GM11168 (cell line): ENCODE measurements at regions not wholly inside any gene's neighbourhood (a gene's known extent, or its start where the extent isn't known, plus 50 kb on each side); places are given as distances from the start of the nearest gene placed in this dataset.

Experiments used
- in situ Hi-C: fragments of 300-500 bp; cut with MboI; formaldehyde crosslinking; loops from one replicate; pipeline ENCODE4 v1.12.0; 2022; ENCODE audit warnings: low sequenced_read_pairs; ENCODE audit not compliant: unreplicated experiment

DNA sequence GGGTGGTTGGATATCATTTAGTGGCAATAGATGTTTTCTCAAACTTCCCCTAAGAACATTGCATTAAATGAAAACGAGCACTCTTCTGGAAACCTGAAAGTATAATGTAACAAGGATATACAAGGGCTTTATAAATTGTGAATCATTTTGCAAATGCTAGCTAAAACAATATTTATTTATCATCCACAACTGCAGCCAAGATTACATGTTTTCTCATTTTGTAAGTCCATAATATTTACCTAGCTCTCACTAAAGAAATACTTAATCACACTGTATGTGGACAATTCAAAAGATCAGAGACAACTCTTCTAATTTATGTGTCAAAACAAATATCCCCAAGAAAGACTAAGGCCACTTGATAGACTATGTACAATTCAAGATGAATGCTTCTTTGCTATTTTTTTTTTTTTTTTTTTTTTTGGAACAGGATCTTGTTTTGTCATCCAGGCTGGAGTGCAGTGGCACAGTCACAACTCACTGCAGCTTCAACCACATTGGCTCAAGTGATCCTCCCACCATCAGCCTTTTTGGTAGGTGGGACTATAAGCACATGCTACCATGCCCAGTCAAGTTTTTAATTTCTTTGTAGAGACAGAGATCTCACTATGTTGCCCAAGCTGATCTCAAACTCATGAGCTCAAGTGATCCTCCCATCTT lies 427.7 kb upstream of the THBS1 start:
- in situ Hi-C loops: no loop called here

DNA sequence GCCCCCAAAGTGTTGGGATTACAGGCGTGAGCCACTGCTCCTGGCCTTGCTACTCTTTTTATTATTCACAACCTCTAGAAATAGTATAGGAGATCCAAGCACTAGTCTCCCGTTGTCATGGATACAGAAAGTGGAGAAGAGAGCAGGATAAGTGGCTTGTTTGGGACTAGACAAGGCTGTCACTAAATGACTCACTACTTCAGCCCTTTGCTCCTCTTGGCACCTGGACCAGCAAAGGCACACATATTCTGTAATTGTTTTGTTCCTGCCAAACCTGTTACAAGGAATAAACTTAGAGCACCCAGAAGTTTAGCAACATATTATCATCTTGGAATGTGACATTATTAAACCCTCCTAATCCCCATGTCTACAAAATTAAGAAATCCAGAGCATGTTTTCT lies 427.2 kb upstream of the THBS1 start:
- in situ Hi-C loops: no loop called here

- in situ Hi-C loops: no loop called here
Observed at GRCh38 chr15:39154227-39154638, 426.6 kb upstream of the THBS1 start.

GRCh38 chr15:39154776-39155175 lies 426.1 kb upstream of the THBS1 start:
- in situ Hi-C loops: no loop called here

DNA sequence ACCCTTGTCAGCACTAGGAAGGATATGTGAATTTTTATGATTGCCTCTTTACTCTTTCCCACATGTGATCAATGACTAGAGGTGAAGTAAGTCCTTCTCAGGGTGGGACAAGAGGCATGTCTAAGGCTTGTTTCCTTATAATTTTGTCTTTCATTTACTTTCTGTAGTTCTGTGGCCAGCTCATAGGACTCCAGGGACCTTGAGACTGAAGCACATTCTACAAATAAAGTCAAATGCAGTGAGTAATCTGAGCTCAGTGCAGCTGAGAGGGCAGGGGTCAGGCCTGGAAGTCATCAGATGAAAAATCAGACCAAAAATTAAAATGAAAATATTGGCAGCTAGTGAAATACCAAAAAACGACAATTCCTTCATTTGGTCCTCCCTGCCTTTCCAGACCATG lies 424.7 kb upstream of the THBS1 start:
- in situ Hi-C loops: no loop called here

DNA sequence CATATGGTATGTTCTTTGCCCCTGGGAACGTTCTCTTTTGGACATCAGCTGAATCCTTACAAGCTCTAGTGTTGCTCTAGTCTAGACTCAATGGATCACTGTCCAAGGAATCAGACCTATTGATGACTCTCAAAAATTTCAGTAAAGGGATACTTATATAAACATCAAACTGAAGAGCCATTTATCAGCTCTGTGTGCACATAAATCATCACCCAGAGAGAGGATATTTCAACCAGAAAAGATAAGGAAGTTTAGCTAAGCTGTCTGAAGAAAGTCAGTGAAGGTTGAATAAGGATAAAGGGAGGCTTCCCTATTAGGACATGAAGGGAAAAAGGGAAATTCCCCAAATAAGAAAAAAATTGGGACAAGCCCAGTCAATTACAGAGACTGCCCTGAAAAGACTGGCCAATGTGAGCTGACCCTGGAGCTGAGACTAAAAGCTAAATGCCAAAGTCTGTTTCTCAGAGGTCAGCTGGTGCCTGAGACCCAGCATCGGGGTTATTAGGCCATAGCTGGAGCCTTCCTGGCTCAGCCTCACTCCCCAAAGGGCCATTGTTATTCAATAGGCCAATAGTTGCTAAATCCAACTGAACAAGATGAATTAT lies 424.1 kb upstream of the THBS1 start:
- in situ Hi-C loops: no loop called here

GRCh38 chr15:39157882-39158281 lies 423.0 kb upstream of the THBS1 start:
- in situ Hi-C loops: no loop called here

GRCh38 chr15:39159833-39160232 lies 421.0 kb upstream of the THBS1 start:
- in situ Hi-C loops: no loop called here

DNA sequence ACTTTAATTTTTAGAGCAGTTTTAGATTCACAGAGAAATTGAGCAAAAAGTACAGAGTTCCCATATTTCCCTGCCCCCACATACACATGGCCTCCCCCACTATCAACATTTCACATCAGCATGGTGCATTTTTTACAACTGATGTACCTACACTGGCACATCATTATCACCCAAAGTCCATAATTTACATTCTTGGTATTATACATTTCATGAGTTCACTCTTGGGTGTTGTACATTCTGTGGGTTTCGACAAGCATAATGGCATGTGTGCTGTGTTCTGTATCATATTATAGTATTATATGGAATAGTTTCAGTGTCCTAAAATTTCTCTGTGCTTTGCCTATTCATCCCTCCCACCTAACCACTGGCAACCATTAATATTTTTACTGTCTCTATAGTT lies 419.8 kb upstream of the THBS1 start:
- in situ Hi-C loops: no loop called here

DNA sequence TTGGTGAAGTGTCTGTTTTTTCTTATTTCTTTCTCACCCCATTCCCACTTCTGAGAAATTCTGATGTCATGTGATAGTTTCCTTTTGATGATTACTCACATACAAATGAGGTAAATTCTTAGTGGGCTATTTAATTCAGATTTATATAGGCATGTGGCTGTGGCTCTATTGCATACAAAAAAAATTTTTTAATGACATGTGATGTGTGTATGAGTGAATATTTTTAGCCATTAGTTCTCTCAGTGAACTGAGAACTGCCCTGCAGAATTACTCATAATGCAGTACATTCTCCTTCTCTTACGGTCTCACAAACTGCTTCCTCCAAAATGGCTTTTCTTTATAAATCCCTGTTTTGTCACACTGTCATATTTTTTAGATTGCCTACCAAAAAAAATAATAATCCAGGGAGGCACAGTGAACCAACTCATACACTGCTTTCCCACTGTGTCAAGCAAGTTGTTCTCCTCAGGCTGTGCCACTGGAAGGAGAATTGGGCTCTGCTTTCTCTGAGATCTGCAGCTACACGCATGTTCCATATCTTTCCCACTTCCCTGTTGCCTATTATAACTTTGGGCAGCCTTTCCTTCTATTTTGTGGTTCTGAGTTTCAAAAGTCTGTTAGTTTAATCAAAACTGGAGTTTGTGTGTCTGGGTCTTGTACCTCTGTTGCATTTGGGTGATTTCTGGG lies 415.7 kb upstream of the THBS1 start:
- in situ Hi-C loops: no loop called here

DNA sequence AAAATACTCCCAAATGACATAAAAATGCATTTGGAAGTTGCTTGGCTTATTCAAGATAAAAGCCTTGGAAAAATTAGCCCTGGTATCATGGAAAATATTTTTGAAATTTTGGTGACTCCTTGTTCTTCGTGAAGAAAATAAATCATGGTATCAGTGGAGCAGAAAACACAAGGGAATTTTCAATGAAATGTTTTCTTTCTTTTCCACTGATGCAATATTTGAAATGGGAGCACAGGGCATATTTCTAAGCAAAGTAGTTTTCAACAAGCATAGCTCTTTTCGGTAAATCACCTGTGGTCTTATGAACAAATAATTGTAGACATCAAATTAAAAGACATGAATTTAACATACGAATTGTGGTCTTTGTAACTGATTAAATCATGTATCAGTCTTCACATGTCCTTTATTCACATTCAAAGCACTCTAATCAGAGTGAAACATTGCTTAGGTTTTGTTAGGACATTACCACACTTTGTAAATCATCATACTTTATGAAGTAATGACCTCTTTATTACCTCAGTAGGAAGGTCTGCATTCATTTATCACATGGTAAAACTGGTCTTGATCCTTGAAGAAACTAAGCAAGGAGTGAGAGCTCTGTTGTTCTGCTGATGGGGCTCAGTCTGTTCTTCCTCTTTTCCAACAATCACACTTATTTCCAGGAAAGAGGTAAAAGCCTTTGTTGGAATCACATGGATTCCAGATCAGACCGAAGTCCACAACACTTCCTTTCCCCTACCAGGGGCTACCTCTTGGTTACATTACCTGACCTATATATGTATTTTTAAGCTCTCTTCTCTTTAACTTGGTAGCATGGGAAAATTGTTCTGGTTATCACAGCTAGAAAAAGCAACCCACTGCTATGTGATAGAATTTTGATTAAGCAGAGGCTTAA lies 413.5 kb upstream of the THBS1 start:
- in situ Hi-C loops: no loop called here

- in situ Hi-C loops: no loop called here
Observed at GRCh38 chr15:39171944-39172368, 408.9 kb upstream of the THBS1 start.

- in situ Hi-C loops: no loop called here
Observed at GRCh38 chr15:39172380-39173281, 408.2 kb upstream of the THBS1 start.

DNA sequence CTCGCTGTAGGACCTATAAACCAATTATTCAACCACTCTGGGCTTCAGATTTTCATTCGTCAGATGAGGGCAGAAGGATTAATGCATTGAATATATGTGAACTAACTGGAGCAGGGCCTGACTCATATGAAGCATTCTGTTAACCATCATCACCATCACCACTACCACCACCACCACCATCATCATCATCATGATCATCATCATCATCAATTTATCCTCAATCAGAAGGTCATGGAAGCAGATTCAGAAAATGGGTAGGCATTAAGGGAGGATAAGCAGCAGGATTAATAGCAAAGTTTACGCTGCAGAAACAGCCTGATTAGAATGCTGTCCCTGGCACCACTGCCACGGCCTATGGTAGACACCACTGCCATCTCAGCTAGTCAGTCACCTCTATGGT lies 407.5 kb upstream of the THBS1 start:
- in situ Hi-C loops: no loop called here

- in situ Hi-C loops: no loop called here
Observed at GRCh38 chr15:39174332-39174731, 406.5 kb upstream of the THBS1 start.

DNA sequence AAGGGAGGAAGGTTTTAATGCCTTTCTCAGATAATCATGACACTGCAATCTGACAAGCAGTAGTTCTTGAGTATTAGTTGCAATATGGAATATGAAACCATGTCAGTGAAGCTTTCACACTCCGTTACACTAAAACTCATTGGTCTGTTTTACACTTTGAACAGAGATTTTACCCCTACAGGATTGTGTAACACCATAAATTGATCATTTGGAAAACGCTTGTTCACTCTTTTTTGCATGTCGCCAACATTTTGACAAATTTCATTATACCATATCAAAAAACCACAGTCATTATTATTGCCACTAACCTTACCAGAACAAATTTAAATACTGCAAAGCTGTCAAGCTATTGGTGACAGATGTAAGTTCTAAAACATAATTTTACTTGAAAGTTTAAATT lies 404.8 kb upstream of the THBS1 start:
- in situ Hi-C loops: no loop called here

DNA sequence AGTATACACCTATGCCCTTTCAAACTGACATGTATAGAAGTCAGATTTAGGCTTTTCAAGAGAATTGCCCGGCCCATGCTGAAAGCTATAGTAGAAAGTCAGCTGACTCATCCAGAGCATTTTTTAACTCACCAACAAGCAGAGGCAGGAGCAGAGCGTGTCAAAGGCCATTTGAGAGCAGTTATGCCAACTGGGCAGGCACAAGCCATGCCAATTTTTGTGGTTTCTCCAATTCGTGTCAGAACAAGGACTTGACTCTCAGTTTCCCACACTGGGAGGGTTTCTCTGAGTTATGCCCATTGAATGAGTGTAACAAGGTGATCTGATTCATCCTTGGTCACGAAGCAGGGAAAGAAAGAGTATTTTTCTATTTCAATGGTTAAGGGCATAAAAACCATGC lies 403.3 kb upstream of the THBS1 start:
- in situ Hi-C loops: no loop called here

- in situ Hi-C loops: no loop called here
Observed at GRCh38 chr15:39180030-39180429, 400.8 kb upstream of the THBS1 start.

- in situ Hi-C loops: no loop called here
Observed at GRCh38 chr15:39180483-39180933, 400.4 kb upstream of the THBS1 start.
